ENCODE measurements at regions not wholly inside any gene's neighbourhood (a gene's known extent, or its start where the extent isn't known, plus 50 kb on each side); places are given as distances from the start of the nearest gene placed in this dataset.

DNA sequence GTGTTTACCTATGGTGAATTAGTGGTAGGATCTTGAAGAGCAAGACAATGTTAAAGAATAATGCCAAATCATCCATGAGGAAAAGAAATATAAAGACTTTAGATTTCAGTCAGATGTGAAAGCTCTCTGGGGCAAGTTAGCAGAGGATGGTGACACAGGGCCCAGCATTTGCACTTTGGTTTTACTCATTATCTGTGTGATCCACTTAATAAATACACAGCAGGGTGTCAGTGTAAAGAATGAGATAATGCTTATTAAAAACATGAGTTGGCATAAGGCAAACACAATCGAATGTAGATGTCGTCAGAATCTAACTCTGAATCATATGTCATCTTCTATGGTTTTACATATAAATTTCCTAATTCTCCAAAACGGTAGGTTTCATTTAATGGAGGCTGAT, 130.4 kb upstream of the PREP start:
- TF ChIP-seq, protein P1, sequence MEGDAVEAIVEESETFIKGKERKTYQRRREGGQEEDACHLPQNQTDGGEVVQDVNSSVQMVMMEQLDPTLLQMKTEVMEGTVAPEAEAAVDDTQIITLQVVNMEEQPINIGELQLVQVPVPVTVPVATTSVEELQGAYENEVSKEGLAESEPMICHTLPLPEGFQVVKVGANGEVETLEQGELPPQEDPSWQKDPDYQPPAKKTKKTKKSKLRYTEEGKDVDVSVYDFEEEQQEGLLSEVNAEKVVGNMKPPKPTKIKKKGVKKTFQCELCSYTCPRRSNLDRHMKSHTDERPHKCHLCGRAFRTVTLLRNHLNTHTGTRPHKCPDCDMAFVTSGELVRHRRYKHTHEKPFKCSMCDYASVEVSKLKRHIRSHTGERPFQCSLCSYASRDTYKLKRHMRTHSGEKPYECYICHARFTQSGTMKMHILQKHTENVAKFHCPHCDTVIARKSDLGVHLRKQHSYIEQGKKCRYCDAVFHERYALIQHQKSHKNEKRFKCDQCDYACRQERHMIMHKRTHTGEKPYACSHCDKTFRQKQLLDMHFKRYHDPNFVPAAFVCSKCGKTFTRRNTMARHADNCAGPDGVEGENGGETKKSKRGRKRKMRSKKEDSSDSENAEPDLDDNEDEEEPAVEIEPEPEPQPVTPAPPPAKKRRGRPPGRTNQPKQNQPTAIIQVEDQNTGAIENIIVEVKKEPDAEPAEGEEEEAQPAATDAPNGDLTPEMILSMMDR (IDR thresholded peaks at IDR 0.05) = no peak
- Histone ChIP-seq H3K4me1 (ENCODE audit: control insufficient read depth, insufficient read depth, low read length) (no peaks in the 10 kb centered on the region), H3K9me3 (ENCODE audit: control insufficient read depth, insufficient read depth, low read length) (no peaks in the 10 kb centered on the region), H3K36me3 (ENCODE audit: control insufficient read depth, insufficient read depth, low read length) (no peaks in the 10 kb centered on the region), H3K4me3 (ENCODE audit: low read length) (no peak overlapping the region), H3K27me3 (ENCODE audit: control insufficient read depth, insufficient read depth, low read length) (no peaks in the 10 kb centered on the region), H3K27ac (ENCODE audit: low read length) (no peak overlapping the region)
- DNase-seq (no peak), ATAC-seq (no peak)
- intact Hi-C loops (cut with micrococcal nuclease) = no loop called here
- Mint-ChIP-seq H3K4me1 (no peaks in the 10 kb centered on the region), H3K27ac (no peak overlapping the region), H3K27me3 (ENCODE audit: low read depth in 2 of 2) (no peaks in the 10 kb centered on the region), H3K4me3 (no peak overlapping the region), H3K36me3 (no peaks in the 10 kb centered on the region), H3K9me3 (no peaks in the 10 kb centered on the region)
- 77% methylated on average over 3 of the region's 3 CpGs for WGBS (ENCODE audit: insufficient coverage)

DNA sequence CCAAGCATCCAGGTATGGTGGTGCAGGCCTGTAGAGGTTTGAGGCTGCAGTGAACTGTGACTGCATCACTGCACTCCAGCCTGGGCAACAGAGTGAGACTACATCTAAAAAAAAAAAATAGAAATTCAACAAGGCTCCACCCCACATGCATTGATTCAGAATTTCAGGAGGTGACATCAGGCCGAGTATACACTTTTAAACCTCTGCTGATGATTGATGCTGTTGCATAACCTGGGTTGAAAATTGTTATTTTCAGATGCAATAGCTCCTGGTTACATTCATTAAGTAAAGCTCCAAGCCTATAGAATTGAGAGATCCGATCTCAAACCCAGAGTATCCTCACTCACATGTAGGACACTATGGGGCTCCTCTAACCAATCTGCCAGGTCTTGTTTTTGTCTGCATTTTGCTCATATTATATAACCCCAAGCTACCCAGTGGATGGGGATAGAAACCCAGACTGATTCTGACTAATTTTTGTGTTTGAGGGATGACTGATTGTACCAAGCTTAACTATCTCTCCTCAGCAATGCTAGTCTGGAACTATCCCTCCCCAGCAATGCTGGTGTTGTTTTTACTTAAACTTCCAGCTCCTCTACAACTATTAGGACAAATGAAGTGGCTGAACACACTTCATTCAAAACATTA, 123.5 kb upstream of the PREP start:
- Histone ChIP-seq H3K9me3 (ENCODE audit: control insufficient read depth, insufficient read depth, low read length) (no peaks in the 10 kb centered on the region), H3K27ac (ENCODE audit: low read length) (no peak overlapping the region), H3K27me3 (ENCODE audit: control insufficient read depth, insufficient read depth, low read length) (no peaks in the 10 kb centered on the region), H3K4me1 (ENCODE audit: control insufficient read depth, insufficient read depth, low read length) (no peaks in the 10 kb centered on the region), H3K36me3 (ENCODE audit: control insufficient read depth, insufficient read depth, low read length) (no peaks in the 10 kb centered on the region), H3K4me3 (ENCODE audit: low read length) (no peak overlapping the region)
- DNase-seq = no peak
- intact Hi-C loops (cut with micrococcal nuclease) = no loop called here
- H3K4me3 Mint-ChIP-seq = no peak overlapping the region
- no peak for ATAC-seq
- no peaks in the 10 kb centered on the region for H3K4me1 Mint-ChIP-seq
- WGBS (ENCODE audit: insufficient coverage) = 85% methylated on average over 2 of the region's 2 CpGs
- H3K27ac Mint-ChIP-seq = no peak overlapping the region
- no peaks in the 10 kb centered on the region for H3K9me3 Mint-ChIP-seq
- no peaks in the 10 kb centered on the region for H3K36me3 Mint-ChIP-seq
- TF ChIP-seq, protein P1 (IDR thresholded peaks at IDR 0.05) = no peak
- H3K27me3 Mint-ChIP-seq (ENCODE audit: low read depth in 2 of 2) = peaks cover 0 to 4% of the 10 kb centered on the region in 2 donors

DNA sequence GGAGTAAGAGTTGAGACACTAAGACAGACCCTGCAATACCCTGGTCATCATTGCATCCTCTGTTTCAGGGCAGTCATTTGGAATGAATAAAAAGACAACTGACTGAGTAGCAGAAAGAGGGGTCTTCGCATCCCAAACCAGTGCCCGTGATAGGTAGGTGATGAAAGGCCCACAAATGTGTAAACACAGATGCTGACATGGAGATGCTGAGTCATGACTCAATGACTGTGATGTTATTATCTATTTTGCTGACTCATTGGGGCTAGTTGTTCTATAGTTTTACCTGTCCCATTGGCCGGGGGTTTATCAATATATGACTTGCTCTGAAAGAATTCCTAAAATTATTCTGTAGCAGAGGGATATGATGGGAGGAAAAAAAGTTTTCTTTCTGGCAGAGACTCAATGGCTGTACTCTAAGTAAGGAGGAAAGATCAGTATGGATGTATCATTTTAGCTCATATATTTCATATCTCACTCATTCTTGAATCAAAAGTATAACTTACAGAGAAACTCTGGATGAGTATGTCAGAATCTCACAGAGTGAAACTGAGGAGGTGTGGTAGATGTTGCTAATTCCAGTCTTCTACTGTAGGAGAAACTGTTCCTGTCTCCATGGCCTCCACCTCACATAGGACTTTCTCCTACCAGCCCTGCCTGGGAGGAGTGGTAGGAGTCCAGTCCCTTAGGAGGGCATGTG, 119.9 kb upstream of the PREP start:
- H3K27me3 ChIP-seq (ENCODE audit: control insufficient read depth, insufficient read depth, low read length) = no peaks in the 10 kb centered on the region
- Mint-ChIP-seq H3K27ac (no peak overlapping the region), H3K36me3 (no peaks in the 10 kb centered on the region), H3K4me1 (no peaks in the 10 kb centered on the region), H3K4me3 (no peak overlapping the region), H3K9me3 (peaks cover 0 to 2% of the 10 kb centered on the region in 2 donors), H3K27me3 (ENCODE audit: low read depth in 2 of 2) (peaks cover 0 to 9% of the 10 kb centered on the region in 2 donors)
- TF ChIP-seq, protein P1 (IDR thresholded peaks at IDR 0.05) = no peak
- H3K9me3 ChIP-seq (ENCODE audit: control insufficient read depth, insufficient read depth, low read length) = no peaks in the 10 kb centered on the region
- ATAC-seq (no peak), DNase-seq (no peak)
- no peak overlapping the region for H3K4me3 ChIP-seq (ENCODE audit: low read length)
- 87% methylated on average over 3 of the region's 3 CpGs for whole genome bisulfite sequencing (ENCODE audit: insufficient coverage)
- intact Hi-C loops (cut with micrococcal nuclease) = no loop called here
- H3K4me1 ChIP-seq (ENCODE audit: control insufficient read depth, insufficient read depth, low read length) = no peaks in the 10 kb centered on the region
- H3K36me3 ChIP-seq (ENCODE audit: control insufficient read depth, insufficient read depth, low read length) = no peaks in the 10 kb centered on the region
- H3K27ac ChIP-seq (ENCODE audit: low read length) = no peak overlapping the region

All from natural killer cell (primary cell).